ENCODE measurements at regions not wholly inside any gene's neighbourhood (a gene's known extent, or its start where the extent isn't known, plus 50 kb on each side); places are given as distances from the start of the nearest gene placed in this dataset.

DNA sequence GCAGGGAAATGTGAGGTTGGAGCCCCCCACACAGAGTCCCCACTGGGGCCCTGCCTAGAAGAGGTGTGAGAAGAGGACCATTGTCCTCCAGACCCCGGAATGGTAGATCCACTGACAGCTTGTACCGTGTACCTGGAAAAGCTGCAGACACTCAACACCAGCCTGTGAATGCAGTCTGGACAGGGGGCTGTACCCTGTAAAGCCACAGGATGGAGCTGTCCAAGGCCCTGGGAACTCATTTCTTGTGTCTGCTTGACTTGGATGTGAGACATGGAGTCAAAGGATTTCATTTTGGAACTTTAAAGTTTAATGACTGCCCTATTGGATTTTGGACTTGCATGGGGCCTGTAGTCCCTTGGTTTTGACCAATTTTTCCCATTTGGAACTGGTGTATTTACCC, 535.0 kb upstream of the MEF2C start:
- H3K36me3 ChIP-seq, result no peaks in the 10 kb centered on the region
- no peak for TF ChIP-seq CTCF (IDR thresholded peaks at IDR 0.05)
- no peak for TF ChIP-seq POLR2A (IDR thresholded peaks at IDR 0.05)
- no peaks in the 10 kb centered on the region for H3K27me3 ChIP-seq
- 86 to 100% methylated on average over 2 of the region's 2 CpGs for WGBS, 2 donors
- no peak overlapping the region for H3K4me3 ChIP-seq
- DNase-seq, result no peak
- H3K27ac ChIP-seq, result no peak overlapping the region
- H3K4me1 ChIP-seq, result peaks cover 0 to 6% (median 0%) of the 10 kb centered on the region in 3 donors
- no peaks in the 10 kb centered on the region for H3K9me3 ChIP-seq
- intact Hi-C loops (cut with DNase I), result no loop called here

DNA sequence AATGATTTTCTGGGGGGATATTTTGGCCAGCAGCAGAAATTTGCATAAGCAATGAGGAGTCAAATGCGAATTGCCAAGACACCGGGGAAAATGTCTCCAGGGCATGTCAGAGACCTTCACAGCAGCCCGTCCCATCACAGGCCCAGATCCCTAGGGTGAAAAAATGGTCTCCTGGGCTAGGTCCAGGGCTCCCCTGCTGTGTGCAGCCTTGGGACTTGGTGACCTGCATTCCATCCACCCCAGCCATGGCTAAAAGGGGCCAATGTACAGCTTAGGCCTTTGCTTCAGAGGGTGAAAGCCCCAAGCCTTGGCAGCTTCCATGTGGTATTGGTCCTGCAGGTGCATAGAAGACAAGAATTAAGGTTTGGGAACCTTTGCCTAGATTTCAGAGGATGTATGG, 534.5 kb upstream of the MEF2C start:
- WGBS, 2 donors, result 74 to 89% methylated on average over 3 of the region's 3 CpGs
- intact Hi-C loops (cut with DNase I), result no loop called here
- TF ChIP-seq POLR2A (IDR thresholded peaks at IDR 0.05) (no peak), CTCF (IDR thresholded peaks at IDR 0.05) (no peak)

GRCh38 chr5:89411891-89412290, 528.9 kb upstream of the MEF2C start:
- Histone ChIP-seq H3K27ac (no peak overlapping the region), H3K4me3 (no peak overlapping the region), H3K9me3 (no peaks in the 10 kb centered on the region), H3K36me3 (no peaks in the 10 kb centered on the region), H3K4me1 (no peaks in the 10 kb centered on the region), H3K27me3 (no peaks in the 10 kb centered on the region)
- intact Hi-C loops (cut with DNase I), result no loop called here
- no peak for DNase-seq
- TF ChIP-seq CTCF (IDR thresholded peaks at IDR 0.05) (no peak), POLR2A (IDR thresholded peaks at IDR 0.05) (no peak)
- 69 to 82% methylated on average over 2 of the region's 2 CpGs for whole genome bisulfite sequencing, 2 donors

More for the DNA sequence above, 534.5 kb upstream of the MEF2C start:
- Histone ChIP-seq H3K4me1 (peaks cover 0 to 6% (median 0%) of the 10 kb centered on the region in 3 donors), H3K36me3 (no peaks in the 10 kb centered on the region), H3K27me3 (no peaks in the 10 kb centered on the region), H3K4me3 (no peak overlapping the region), H3K27ac (no peak overlapping the region), H3K9me3 (no peaks in the 10 kb centered on the region)
- no peak for DNase-seq

GRCh38 chr5:89407054-89407453, 524.1 kb upstream of the MEF2C start:
- no peaks in the 10 kb centered on the region for H3K27me3 ChIP-seq
- WGBS, 2 donors, result 71% methylated on average over 3 of the region's 3 CpGs

DNA sequence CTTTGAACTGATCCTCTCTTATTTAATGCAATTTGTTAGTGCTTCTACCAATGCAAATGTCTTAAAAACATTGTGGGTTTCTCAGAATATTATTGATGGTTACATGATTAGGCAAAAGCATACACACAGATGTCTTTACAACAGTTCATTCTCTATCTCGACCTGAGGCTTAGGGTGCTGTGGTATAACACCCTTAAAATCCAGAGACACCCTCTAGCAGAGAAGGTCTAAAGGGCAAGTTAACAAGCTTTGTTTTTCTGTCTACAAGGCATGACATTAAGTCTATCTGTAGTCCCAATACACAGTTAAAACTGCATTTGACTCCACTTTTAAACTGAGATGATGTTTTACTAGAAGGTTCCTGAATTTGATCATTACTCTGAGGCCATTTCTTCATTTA, 518.7 kb upstream of the MEF2C start:
- TF ChIP-seq POLR2A (IDR thresholded peaks at IDR 0.05), result no peak
- TF ChIP-seq CTCF (IDR thresholded peaks at IDR 0.05), result no peak
- H3K4me1 ChIP-seq, result no peaks in the 10 kb centered on the region
- 67 to 73% methylated on average over 1 of the region's 1 CpG for WGBS, 2 donors
- H3K27me3 ChIP-seq, result no peaks in the 10 kb centered on the region
- no peak overlapping the region for H3K27ac ChIP-seq
- DNase-seq, result no peak
- no peaks in the 10 kb centered on the region for H3K9me3 ChIP-seq
- no peak overlapping the region for H3K4me3 ChIP-seq
- intact Hi-C loops (cut with DNase I), result no loop called here
- no peaks in the 10 kb centered on the region for H3K36me3 ChIP-seq

More at GRCh38 chr5:89407054-89407453, 524.1 kb upstream of the MEF2C start:
- DNase-seq, result no peak
- Histone ChIP-seq H3K4me1 (no peaks in the 10 kb centered on the region), H3K36me3 (no peaks in the 10 kb centered on the region), H3K27ac (no peak overlapping the region), H3K4me3 (no peak overlapping the region), H3K9me3 (no peaks in the 10 kb centered on the region)
- intact Hi-C loops (cut with DNase I), result no loop called here
- TF ChIP-seq POLR2A (IDR thresholded peaks at IDR 0.05), result no peak
- no peak for TF ChIP-seq CTCF (IDR thresholded peaks at IDR 0.05)
